ENCODE measurements at regions not wholly inside any gene's neighbourhood (a gene's known extent, or its start where the extent isn't known, plus 50 kb on each side); places are given as distances from the start of the nearest gene placed in this dataset.

GRCh38 chr9:7340451-7340850 is 459.1 kb downstream of the DMAC1 start:
- H3K27ac ChIP-seq (replicated peaks) = no peak overlapping the region
- H3K27me3 ChIP-seq (ENCODE audit: insufficient read depth, poor library complexity, severe bottlenecking) = no peaks in the 10 kb centered on the region
- no peak overlapping the region for H3K4me3 ChIP-seq (replicated peaks; ENCODE audit: insufficient read depth, low read length)
- TF ChIP-seq POLR2AphosphoS5 (IDR thresholded peaks at IDR 0.05; ENCODE audit: low read depth) (no peak), REST (IDR thresholded peaks at IDR 0.05; ENCODE audit: insufficient replicate concordance, low read depth) (no peak), SPI1 (IDR thresholded peaks at IDR 0.05; ENCODE audit: borderline replicate concordance, low read depth) (no peak), GABPA (IDR thresholded peaks at IDR 0.05; ENCODE audit: low read depth) (no peak)
- TF ChIP-seq, protein P1, sequence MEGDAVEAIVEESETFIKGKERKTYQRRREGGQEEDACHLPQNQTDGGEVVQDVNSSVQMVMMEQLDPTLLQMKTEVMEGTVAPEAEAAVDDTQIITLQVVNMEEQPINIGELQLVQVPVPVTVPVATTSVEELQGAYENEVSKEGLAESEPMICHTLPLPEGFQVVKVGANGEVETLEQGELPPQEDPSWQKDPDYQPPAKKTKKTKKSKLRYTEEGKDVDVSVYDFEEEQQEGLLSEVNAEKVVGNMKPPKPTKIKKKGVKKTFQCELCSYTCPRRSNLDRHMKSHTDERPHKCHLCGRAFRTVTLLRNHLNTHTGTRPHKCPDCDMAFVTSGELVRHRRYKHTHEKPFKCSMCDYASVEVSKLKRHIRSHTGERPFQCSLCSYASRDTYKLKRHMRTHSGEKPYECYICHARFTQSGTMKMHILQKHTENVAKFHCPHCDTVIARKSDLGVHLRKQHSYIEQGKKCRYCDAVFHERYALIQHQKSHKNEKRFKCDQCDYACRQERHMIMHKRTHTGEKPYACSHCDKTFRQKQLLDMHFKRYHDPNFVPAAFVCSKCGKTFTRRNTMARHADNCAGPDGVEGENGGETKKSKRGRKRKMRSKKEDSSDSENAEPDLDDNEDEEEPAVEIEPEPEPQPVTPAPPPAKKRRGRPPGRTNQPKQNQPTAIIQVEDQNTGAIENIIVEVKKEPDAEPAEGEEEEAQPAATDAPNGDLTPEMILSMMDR (IDR thresholded peaks at IDR 0.05; ENCODE audit: insufficient read depth, low read length) = no peak
- DNase-seq (ENCODE audit: low read depth in 1 of 2, low spot score in 1 of 2) = no peak

GRCh38 chr9:7338586-7339281 is 460.8 kb downstream of the DMAC1 start:
- Histone ChIP-seq H3K27me3 (ENCODE audit: insufficient read depth, poor library complexity, severe bottlenecking) (no peaks in the 10 kb centered on the region), H3K4me3 (replicated peaks; ENCODE audit: insufficient read depth, low read length) (no peak overlapping the region), H3K27ac (replicated peaks) (no peak overlapping the region)
- TF ChIP-seq GABPA (IDR thresholded peaks at IDR 0.05; ENCODE audit: low read depth) = no peak
- no peak for TF ChIP-seq POLR2AphosphoS5 (IDR thresholded peaks at IDR 0.05; ENCODE audit: low read depth)
- TF ChIP-seq, protein P1 (IDR thresholded peaks at IDR 0.05; ENCODE audit: insufficient read depth, low read length) = no peak
- no peak for TF ChIP-seq SPI1 (IDR thresholded peaks at IDR 0.05; ENCODE audit: borderline replicate concordance, low read depth)
- DNase-seq (ENCODE audit: low read depth in 1 of 2, low spot score in 1 of 2) = no peak

DNA sequence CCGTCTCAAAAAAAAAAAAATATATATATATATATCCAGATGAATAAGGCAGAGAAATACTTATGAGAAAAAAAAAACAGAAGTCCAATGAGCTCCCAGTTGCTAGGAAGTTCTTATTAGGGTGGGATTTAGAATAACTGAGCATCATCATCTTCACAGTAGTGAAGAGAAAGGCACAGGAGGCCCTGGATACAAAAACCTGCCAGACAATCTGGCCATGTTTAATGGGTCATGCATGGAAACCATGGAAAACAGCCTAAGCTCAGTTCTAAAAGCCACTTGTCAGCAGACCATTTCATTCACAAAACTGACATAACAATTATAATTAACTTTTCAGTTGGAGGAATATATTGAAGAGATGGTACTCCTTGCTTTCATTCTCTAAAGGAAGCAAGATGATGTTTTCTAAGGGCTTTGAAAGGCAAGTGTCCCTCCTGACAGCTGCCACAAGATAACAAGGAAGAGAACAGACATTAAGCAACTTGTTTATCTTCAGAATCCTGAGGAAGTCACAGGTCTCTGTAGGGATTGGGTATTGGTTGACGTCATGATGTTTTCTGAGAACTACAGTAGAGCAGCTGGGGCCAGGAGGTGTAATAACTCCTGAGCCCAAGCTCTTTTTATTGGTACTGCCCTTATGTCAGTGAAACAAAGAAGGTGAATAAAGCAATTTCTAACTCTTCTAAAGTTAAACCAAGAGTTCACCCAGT is 463.1 kb downstream of the DMAC1 start:
- Histone ChIP-seq H3K27ac (replicated peaks) (no peak overlapping the region), H3K4me3 (replicated peaks; ENCODE audit: insufficient read depth, low read length) (no peak overlapping the region), H3K27me3 (ENCODE audit: insufficient read depth, poor library complexity, severe bottlenecking) (no peaks in the 10 kb centered on the region)
- DNase-seq (ENCODE audit: low read depth in 1 of 2, low spot score in 1 of 2) = no peak
- TF ChIP-seq SPI1 (IDR thresholded peaks at IDR 0.05; ENCODE audit: borderline replicate concordance, low read depth) (no peak), REST (IDR thresholded peaks at IDR 0.05; ENCODE audit: insufficient replicate concordance, low read depth) (no peak)

- no peak for DNase-seq (ENCODE audit: low read depth in 1 of 2, low spot score in 1 of 2)
- Histone ChIP-seq H3K27ac (replicated peaks) (no peak overlapping the region), H3K27me3 (ENCODE audit: insufficient read depth, poor library complexity, severe bottlenecking) (no peaks in the 10 kb centered on the region), H3K4me3 (replicated peaks; ENCODE audit: insufficient read depth, low read length) (no peak overlapping the region)
- TF ChIP-seq REST (IDR thresholded peaks at IDR 0.05; ENCODE audit: insufficient replicate concordance, low read depth) (no peak), GABPA (IDR thresholded peaks at IDR 0.05; ENCODE audit: low read depth) (no peak), SPI1 (IDR thresholded peaks at IDR 0.05; ENCODE audit: borderline replicate concordance, low read depth) (no peak), POLR2AphosphoS5 (IDR thresholded peaks at IDR 0.05; ENCODE audit: low read depth) (no peak)
- TF ChIP-seq, protein P1 (IDR thresholded peaks at IDR 0.05; ENCODE audit: insufficient read depth, low read length) = no peak
Observed at GRCh38 chr9:7333719-7334118, 465.9 kb downstream of the DMAC1 start.

Data from HL-60 (cell line).